SH-SY5Y (cell line): ENCODE measurements at regions not wholly inside any gene's neighbourhood (a gene's known extent, or its start where the extent isn't known, plus 50 kb on each side); places are given as distances from the start of the nearest gene placed in this dataset.

Experiments
- GATA2 ChIP-seq: IDR thresholded peaks from 2 replicates; pipeline ENCODE4 v1.6.1; 2011; ENCODE audit warnings: mild to moderate bottlenecking, low read depth, low read length
- GATA3 ChIP-seq: IDR thresholded peaks from 2 replicates; pipeline ENCODE4 v1.6.1; 2011; ENCODE audit warnings: low read depth, mild to moderate bottlenecking, low read length, moderate library complexity

- TF ChIP-seq GATA3 (no peak), GATA2 (no peak)
These were observed 779.9 kb upstream of the ACO1 start for GRCh38 chr9:31604531-31604930.
